Upper lobe of left lung (tissue), 6 donors: ENCODE measurements at regions not wholly inside any gene's neighbourhood (a gene's known extent, or its start where the extent isn't known, plus 50 kb on each side); places are given as distances from the start of the nearest gene placed in this dataset.
A peak's percentile ranks its signal among the peaks of the same experiment; 100 is the strongest.

Experiments
- ATAC-seq, 2 donors: fragments of 200-7000 bp; cut with Tn5 transposase; one replicate each; pipeline ENCODE4 v1.9.1; 2022; ENCODE audit warnings: mild to moderate bottlenecking in 2 of 2, moderate library complexity in 2 of 2; ENCODE audit not compliant: low FRiP score in 2 of 2
- DNase-seq, 2 donors: peaks; one replicate each; pipeline ENCODE4 v3.0.0-alpha.2; 2019 to 2020
- H3K27ac ChIP-seq, 4 donors: fragments of 200-600 bp; sonication (generic); one replicate each; pipeline ENCODE4 v1.5.1; 2016 to 2019
- H3K27me3 ChIP-seq, 4 donors: fragments of 200-600 bp; sonication (generic); one replicate each; pipeline ENCODE4 v1.5.1; 2017 to 2019
- H3K36me3 ChIP-seq, 4 donors: fragments of 200-600 bp; sonication (generic); one replicate each; pipeline ENCODE4 v1.5.1; 2016 to 2019
- H3K4me1 ChIP-seq, 4 donors: fragments of 200-600 bp; sonication (generic); one replicate each; pipeline ENCODE4 v1.5.1; 2018 to 2019
- H3K4me3 ChIP-seq, 4 donors: fragments of 200-600 bp; sonication (generic); one replicate each; pipeline ENCODE4 v1.5.1; 2017 to 2019; ENCODE audit warnings: mild to moderate bottlenecking in 2 of 4, moderate library complexity in 1 of 4
- H3K9me3 ChIP-seq, 4 donors: fragments of 200-600 bp; sonication (generic); one replicate each; pipeline ENCODE4 v1.5.1; 2018 to 2019
- EP300 ChIP-seq, 4 donors: sonication (generic); formaldehyde crosslinking; IDR thresholded peaks; one replicate each; pipeline ENCODE4 v1.5.1; 2017; ENCODE audit warnings: antibody characterized with exemption in 4 of 4, control low read depth in 2 of 4
- POLR2A ChIP-seq, 4 donors: fragments of 450-650 bp; IDR thresholded peaks; one replicate each; pipeline ENCODE4 v1.5.1; 2016 to 2017; ENCODE audit warnings: antibody characterized with exemption in 4 of 4, mild to moderate bottlenecking in 2 of 4
- POLR2AphosphoS5 ChIP-seq, 2 donors: sonication (generic); formaldehyde crosslinking; IDR thresholded peaks; one replicate each; pipeline ENCODE4 v1.5.1; 2017; ENCODE audit warnings: antibody characterized with exemption in 2 of 2
- WGBS, 2 donors: methylation state at CpG; one replicate each; pipeline ENCODE4 v1.1.5; 2017 to 2018; 5-methylcytosine and 5-hydroxymethylcytosine counted together
- TF ChIP-seq, protein P1 (sequence below), 6 experiments: fragments of 450-650 bp in 4 of 6; fragments of 200-600 bp in 2 of 6; sonication (generic) in 2 of 6; IDR thresholded peaks; one replicate each; pipeline ENCODE4 v1.5.1; 2016 to 2019; ENCODE audit warnings: antibody characterized with exemption in 6 of 6
- donor health status: DM: no; HTN: no; CAD: no; lungs with moderate emphysema.
- donor health status: DM: no; HTN: yes; CAD: no; lungs with severe emphysema.

DNA sequence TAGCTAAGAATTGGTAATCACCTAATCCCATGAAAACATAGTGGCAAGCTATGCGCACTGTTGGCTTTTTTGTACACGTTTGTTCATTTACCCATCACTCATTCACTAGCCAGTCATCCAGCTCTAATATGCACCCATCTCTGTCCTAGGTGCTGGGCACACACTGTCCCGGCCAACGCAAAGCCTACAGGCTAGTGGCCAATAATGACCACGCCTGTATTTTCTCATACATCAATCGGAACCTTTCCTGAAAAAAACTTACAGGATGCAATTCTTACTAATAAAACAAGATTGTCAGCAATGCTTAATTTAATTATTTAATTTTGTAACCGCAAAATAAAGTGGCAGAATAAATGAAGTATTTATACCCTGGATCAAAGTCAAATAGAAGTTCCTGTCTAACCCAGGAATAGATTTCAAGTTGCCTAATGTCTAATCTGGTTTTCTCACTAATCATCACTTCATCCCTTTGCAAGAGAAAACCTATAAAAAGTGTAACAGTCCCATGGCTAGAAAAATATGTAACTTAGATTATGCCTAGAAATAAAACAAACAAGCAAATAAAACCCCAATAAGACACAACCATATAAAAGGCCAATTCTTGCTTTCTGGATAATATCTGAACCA is 143.3 kb upstream of the BLID start:
- 92 to 93% methylated on average over 7 of the region's 7 CpGs for WGBS, 2 donors
- H3K36me3 ChIP-seq = no peaks in the 10 kb centered on the region
- H3K9me3 ChIP-seq = no peaks in the 10 kb centered on the region

DNA sequence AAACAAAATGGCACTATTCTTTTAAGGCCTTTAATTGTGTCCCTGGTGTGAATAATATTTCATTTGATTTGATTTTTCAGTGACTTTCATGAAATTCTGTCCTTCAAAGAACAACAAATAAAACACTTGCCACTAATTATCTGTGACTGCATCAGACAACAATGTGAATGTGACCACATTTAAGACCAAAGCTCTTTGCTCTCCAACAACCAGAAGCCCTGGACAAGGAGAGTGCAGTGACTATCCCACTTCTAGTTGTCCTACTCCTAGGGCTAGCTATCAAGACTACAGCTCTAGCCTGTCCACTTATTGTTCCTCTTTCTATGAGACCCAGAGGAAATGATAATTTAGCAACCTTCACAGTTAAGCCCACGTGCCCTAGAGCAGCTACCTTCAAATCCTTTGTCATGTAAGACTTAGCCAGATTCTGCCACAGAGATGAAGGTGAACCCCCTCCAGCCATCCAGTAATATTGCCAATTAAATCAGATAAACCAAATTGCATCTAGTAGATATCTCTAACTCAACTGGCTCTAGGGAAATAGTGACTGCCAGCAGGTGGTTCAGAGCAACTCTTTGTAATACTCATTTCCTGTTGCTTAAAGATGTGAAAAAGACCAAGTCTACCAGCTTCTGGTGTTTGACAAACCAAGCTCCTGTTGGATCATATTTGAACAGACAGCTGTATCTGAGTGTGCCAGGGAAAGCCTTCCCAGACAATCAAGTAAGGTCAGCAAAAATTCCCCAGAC is 142.6 kb upstream of the BLID start:
- H3K9me3 ChIP-seq = no peaks in the 10 kb centered on the region
- DNase-seq = no peak
- WGBS, 2 donors = 46 to 56% methylated on average over 1 of the region's 1 CpG
- H3K27ac ChIP-seq = no peak overlapping the region
- H3K4me3 ChIP-seq = no peak overlapping the region
- ATAC-seq = peak; percentile 40 to 49
- H3K36me3 ChIP-seq = no peaks in the 10 kb centered on the region
- no peak for TF ChIP-seq POLR2A (IDR thresholded peaks at IDR 0.05)
- TF ChIP-seq EP300 (IDR thresholded peaks at IDR 0.05) = no peak
- TF ChIP-seq, protein P1, sequence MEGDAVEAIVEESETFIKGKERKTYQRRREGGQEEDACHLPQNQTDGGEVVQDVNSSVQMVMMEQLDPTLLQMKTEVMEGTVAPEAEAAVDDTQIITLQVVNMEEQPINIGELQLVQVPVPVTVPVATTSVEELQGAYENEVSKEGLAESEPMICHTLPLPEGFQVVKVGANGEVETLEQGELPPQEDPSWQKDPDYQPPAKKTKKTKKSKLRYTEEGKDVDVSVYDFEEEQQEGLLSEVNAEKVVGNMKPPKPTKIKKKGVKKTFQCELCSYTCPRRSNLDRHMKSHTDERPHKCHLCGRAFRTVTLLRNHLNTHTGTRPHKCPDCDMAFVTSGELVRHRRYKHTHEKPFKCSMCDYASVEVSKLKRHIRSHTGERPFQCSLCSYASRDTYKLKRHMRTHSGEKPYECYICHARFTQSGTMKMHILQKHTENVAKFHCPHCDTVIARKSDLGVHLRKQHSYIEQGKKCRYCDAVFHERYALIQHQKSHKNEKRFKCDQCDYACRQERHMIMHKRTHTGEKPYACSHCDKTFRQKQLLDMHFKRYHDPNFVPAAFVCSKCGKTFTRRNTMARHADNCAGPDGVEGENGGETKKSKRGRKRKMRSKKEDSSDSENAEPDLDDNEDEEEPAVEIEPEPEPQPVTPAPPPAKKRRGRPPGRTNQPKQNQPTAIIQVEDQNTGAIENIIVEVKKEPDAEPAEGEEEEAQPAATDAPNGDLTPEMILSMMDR (IDR thresholded peaks at IDR 0.05) = no peak
- TF ChIP-seq POLR2AphosphoS5 (IDR thresholded peaks at IDR 0.05) = no peak
- H3K4me1 ChIP-seq = peaks cover 0 to 2% (median 0%) of the 10 kb centered on the region in 4 donors
- no peaks in the 10 kb centered on the region for H3K27me3 ChIP-seq

More for the DNA sequence above, 143.3 kb upstream of the BLID start:
- TF ChIP-seq, protein P1 (IDR thresholded peaks at IDR 0.05) = no peak
- TF ChIP-seq POLR2AphosphoS5 (IDR thresholded peaks at IDR 0.05) (no peak), POLR2A (IDR thresholded peaks at IDR 0.05) (no peak), EP300 (IDR thresholded peaks at IDR 0.05) (no peak)
- DNase-seq (no peak), ATAC-seq (no peak)
- no peaks in the 10 kb centered on the region for H3K4me1 ChIP-seq
- H3K27ac ChIP-seq = no peak overlapping the region
- no peaks in the 10 kb centered on the region for H3K27me3 ChIP-seq
- no peak overlapping the region for H3K4me3 ChIP-seq

DNA sequence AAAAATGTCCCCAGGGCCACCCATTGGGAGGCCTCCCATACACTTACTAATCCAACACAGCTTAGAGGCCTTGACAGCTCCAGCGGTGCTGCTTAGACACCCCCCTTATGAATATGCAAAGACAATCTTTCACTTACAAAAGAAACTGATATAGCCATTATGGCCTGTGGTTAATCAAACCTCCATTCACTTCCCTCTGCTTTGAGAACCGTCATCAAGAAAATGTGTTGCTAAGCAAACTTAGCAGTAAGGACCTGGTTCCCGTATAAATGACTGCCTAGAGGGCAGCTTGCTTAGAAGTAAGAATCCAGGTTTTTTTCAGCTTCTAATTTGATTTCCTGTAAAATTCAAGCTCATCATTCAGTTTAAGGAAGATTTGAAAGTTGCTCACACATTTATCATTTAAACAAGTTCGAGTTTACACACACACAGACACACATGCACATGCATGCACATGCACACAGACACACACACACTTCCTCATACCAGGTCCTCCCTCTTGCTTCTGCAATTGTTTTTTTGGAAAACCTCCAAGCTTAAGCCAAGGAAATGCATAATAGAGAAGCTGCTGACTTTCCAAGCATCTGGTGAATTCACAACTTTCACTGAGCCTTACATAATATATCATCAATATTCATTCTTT is 137.7 kb upstream of the BLID start:
- DNase-seq (no peak), ATAC-seq (peak in 1 of 2 donors; percentile 80)
- no peaks in the 10 kb centered on the region for H3K9me3 ChIP-seq
- 30 to 33% methylated on average over 4 of the region's 4 CpGs for WGBS, 2 donors
- H3K4me1 ChIP-seq = peaks cover 0 to 2% (median 0%) of the 10 kb centered on the region in 4 donors
- TF ChIP-seq EP300 (IDR thresholded peaks at IDR 0.05) = no peak
- TF ChIP-seq, protein P1 (IDR thresholded peaks at IDR 0.05) = no peak
- no peak for TF ChIP-seq POLR2AphosphoS5 (IDR thresholded peaks at IDR 0.05)
- TF ChIP-seq POLR2A (IDR thresholded peaks at IDR 0.05) = no peak
- no peaks in the 10 kb centered on the region for H3K36me3 ChIP-seq
- no peak overlapping the region for H3K4me3 ChIP-seq
- no peaks in the 10 kb centered on the region for H3K27me3 ChIP-seq
- H3K27ac ChIP-seq = no peak overlapping the region

DNA sequence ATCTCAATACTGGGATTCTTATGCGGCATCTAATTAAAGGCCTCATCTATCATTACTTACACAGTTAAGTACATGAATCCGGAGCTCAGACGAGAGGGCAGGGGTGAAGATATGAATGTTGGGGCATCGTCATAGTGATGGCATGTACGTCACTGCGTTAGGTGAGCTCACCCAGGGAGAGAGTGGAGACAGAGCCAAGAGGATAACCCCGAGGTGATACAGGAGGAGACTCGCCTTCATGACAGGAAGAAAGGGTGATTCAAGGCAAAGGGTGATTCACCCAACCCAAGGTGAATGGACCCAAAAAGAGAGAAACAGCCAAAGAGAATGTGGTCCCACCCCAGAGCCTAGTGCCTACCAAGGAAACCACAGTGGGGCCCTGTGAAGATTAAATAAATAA is 132.9 kb upstream of the BLID start:
- DNase-seq (no peak), ATAC-seq (no peak)
- no peaks in the 10 kb centered on the region for H3K9me3 ChIP-seq
- H3K36me3 ChIP-seq = no peaks in the 10 kb centered on the region
- 91 to 93% methylated on average over 8 of the region's 8 CpGs for WGBS, 2 donors
- no peak overlapping the region for H3K27ac ChIP-seq
- no peak for TF ChIP-seq POLR2A (IDR thresholded peaks at IDR 0.05)
- no peak for TF ChIP-seq EP300 (IDR thresholded peaks at IDR 0.05)
- TF ChIP-seq, protein P1 (IDR thresholded peaks at IDR 0.05) = no peak
- no peak for TF ChIP-seq POLR2AphosphoS5 (IDR thresholded peaks at IDR 0.05)
- no peak overlapping the region for H3K4me3 ChIP-seq
- H3K4me1 ChIP-seq = no peaks in the 10 kb centered on the region
- no peaks in the 10 kb centered on the region for H3K27me3 ChIP-seq
